WTC11 (cell line): ENCODE measurements at regions not wholly inside any gene's neighbourhood (a gene's known extent, or its start where the extent isn't known, plus 50 kb on each side); places are given as distances from the start of the nearest gene placed in this dataset.

Experiments
- AFF4 ChIP-seq: sonication (generic); formaldehyde crosslinking; IDR thresholded peaks from 2 replicates; pipeline ENCODE4 v1.8.1; 2023; ENCODE audit warnings: mild to moderate bottlenecking, missing genetic modification reagents, borderline replicate concordance
- ATF3 ChIP-seq: sonication (generic); formaldehyde crosslinking; conservative IDR thresholded peaks from 2 replicates; pipeline ENCODE4 v1.8.1; 2022; ENCODE audit warnings: mild to moderate bottlenecking, missing genetic modification reagents
- CREB1 ChIP-seq: sonication (generic); formaldehyde crosslinking; IDR thresholded peaks from 2 replicates; pipeline ENCODE4 v1.8.0; 2023; ENCODE audit warnings: mild to moderate bottlenecking, missing genetic modification reagents
- CTCF ChIP-seq: fragments of 200-600 bp; IDR thresholded peaks from 2 replicates; pipeline ENCODE4 v1.8.0; 2022; ENCODE audit warnings: antibody characterized with exemption
- FOXJ3 ChIP-seq: sonication (generic); formaldehyde crosslinking; IDR thresholded peaks from 2 replicates; pipeline ENCODE4 v1.9.0; 2021; ENCODE audit warnings: missing genetic modification reagents, mild to moderate bottlenecking, borderline replicate concordance
- GTF2I ChIP-seq: fragments of 250-450 bp; sonication (Bioruptor Pico); conservative IDR thresholded peaks from 2 replicates; pipeline ENCODE4 v1.4.0; 2021; ENCODE audit warnings: mild to moderate bottlenecking
- KAT7 ChIP-seq: sonication (generic); formaldehyde crosslinking; IDR thresholded peaks from 2 replicates; pipeline ENCODE4 v1.8.1; 2023; ENCODE audit warnings: missing genetic modification reagents, mild to moderate bottlenecking, borderline replicate concordance
- SP1 ChIP-seq: sonication (generic); formaldehyde crosslinking; conservative IDR thresholded peaks from 2 replicates; pipeline ENCODE4 v1.8.1; 2022; ENCODE audit warnings: missing genetic modification reagents
- TCF7 ChIP-seq: sonication (generic); formaldehyde crosslinking; IDR thresholded peaks from 2 replicates; pipeline ENCODE4 v1.8.0; 2022; ENCODE audit warnings: mild to moderate bottlenecking, low read depth, missing genetic modification reagents, moderate library complexity
- ZNF121 ChIP-seq: sonication (generic); formaldehyde crosslinking; IDR thresholded peaks from 2 replicates; pipeline ENCODE4 v1.8.0; 2023; ENCODE audit warnings: missing genetic modification reagents
- ZNF138 ChIP-seq: sonication (generic); formaldehyde crosslinking; conservative IDR thresholded peaks from 2 replicates; pipeline ENCODE4 v1.8.1; 2022; ENCODE audit warnings: mild to moderate bottlenecking, moderate library complexity, missing genetic modification reagents

- TF ChIP-seq CREB1 (no peak), CTCF (no peak), FOXJ3 (CRISPR knock-in tag) (no peak), ZNF121 (CRISPR knock-in tag) (no peak), ATF3 (CRISPR knock-in tag) (no peak), SP1 (no peak), AFF4 (CRISPR knock-in tag) (no peak), ZNF138 (no peak), TCF7 (CRISPR knock-in tag) (no peak), GTF2I (CRISPR knock-in tag) (no peak), KAT7 (CRISPR knock-in tag) (no peak)
Measured at GRCh38 chr20:60765821-60766403, 486.1 kb upstream of the CDH4 start.
